Endothelial cell (in vitro differentiated cells): ENCODE measurements at regions not wholly inside any gene's neighbourhood (a gene's known extent, or its start where the extent isn't known, plus 50 kb on each side); places are given as distances from the start of the nearest gene placed in this dataset.

Source experiments
- DNase-seq: peaks from one replicate; pipeline ENCODE4 v3.0.0; 2021; ENCODE audit warnings: low spot score
- H3K27ac Mint-ChIP-seq: one replicate; pipeline ENCODE4 v1.8.0; 2021; ENCODE audit warnings: mixed read lengths, inconsistent platforms; ENCODE audit not compliant: unreplicated experiment
- H3K27me3 Mint-ChIP-seq: one replicate; pipeline ENCODE4 v1.8.0; 2021; ENCODE audit warnings: mild to moderate bottlenecking, moderate library complexity, mixed read lengths, inconsistent platforms; ENCODE audit not compliant: unreplicated experiment
- H3K36me3 Mint-ChIP-seq: one replicate; pipeline ENCODE4 v1.8.0; 2021; ENCODE audit warnings: mild to moderate bottlenecking, low read depth, mixed read lengths, inconsistent platforms; ENCODE audit not compliant: unreplicated experiment
- H3K4me1 Mint-ChIP-seq: one replicate; pipeline ENCODE4 v1.8.0; 2021; ENCODE audit warnings: mild to moderate bottlenecking, mixed read lengths, inconsistent platforms; ENCODE audit not compliant: unreplicated experiment
- H3K4me3 Mint-ChIP-seq: one replicate; pipeline ENCODE4 v1.8.0; 2021; ENCODE audit warnings: mild to moderate bottlenecking, mixed read lengths, inconsistent platforms; ENCODE audit not compliant: unreplicated experiment
- H3K9me3 Mint-ChIP-seq: one replicate; pipeline ENCODE4 v1.8.0; 2021; ENCODE audit warnings: mixed read lengths, inconsistent platforms; ENCODE audit not compliant: unreplicated experiment
- TF ChIP-seq, protein P1 (sequence below): fragments of 200-600 bp; sonication (generic); IDR thresholded peaks from one replicate; pipeline ENCODE4 v1.5.0; 2021; ENCODE audit warnings: antibody characterized with exemption; ENCODE audit not compliant: unreplicated experiment

DNA sequence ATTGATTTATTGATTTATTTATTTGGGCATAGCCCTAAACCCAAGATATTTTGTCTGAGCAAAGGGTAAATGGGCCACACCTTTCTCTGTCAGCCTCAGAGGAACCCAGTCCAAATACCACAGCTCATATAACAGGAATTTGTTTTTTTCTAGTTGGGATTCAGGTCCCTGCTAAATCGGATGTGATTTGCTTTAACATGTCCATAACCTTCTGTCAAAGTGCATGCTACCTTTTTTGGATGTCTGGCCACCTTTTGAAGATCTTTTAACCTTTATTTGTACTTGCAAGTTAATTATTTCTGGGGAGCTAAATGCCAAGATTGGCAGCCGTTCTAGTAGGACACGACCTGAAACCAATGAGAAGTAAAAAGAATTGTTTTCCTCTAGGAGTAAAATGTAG is 303.2 kb upstream of the UBE2E3 start:
- Mint-ChIP-seq H3K4me1 (peaks cover 6% of the 10 kb centered on the region), H3K9me3 (no peaks in the 10 kb centered on the region), H3K4me3 (no peak overlapping the region), H3K27me3 (no peaks in the 10 kb centered on the region), H3K36me3 (no peaks in the 10 kb centered on the region), H3K27ac (no peak overlapping the region)
- TF ChIP-seq, protein P1, sequence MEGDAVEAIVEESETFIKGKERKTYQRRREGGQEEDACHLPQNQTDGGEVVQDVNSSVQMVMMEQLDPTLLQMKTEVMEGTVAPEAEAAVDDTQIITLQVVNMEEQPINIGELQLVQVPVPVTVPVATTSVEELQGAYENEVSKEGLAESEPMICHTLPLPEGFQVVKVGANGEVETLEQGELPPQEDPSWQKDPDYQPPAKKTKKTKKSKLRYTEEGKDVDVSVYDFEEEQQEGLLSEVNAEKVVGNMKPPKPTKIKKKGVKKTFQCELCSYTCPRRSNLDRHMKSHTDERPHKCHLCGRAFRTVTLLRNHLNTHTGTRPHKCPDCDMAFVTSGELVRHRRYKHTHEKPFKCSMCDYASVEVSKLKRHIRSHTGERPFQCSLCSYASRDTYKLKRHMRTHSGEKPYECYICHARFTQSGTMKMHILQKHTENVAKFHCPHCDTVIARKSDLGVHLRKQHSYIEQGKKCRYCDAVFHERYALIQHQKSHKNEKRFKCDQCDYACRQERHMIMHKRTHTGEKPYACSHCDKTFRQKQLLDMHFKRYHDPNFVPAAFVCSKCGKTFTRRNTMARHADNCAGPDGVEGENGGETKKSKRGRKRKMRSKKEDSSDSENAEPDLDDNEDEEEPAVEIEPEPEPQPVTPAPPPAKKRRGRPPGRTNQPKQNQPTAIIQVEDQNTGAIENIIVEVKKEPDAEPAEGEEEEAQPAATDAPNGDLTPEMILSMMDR, result no peak
- DNase-seq, result no peak

DNA sequence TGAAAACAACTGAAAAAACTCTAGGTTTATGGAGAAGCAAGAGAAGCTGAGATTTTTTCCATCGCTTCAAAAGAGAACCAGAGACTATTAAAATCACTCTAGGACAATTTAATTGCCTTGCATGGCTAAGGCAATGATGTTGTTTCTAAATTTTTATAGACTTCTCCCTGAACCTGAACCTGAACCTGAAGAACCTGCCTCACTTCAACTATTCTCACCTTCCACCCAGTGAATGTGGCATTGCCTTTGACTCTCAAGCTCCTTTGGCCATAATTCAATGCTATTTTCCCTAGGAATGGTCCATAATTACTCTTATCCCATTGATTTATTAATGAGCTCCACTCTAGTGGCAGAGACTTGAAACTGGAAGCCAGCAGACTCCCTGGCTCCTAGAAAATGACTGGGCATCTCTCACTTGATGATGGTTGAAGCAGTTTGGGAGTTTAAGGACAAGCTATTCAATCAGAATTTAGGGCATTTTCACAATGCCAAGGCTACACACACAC is 303.8 kb upstream of the UBE2E3 start:
- Mint-ChIP-seq H3K27me3 (no peaks in the 10 kb centered on the region), H3K36me3 (no peaks in the 10 kb centered on the region), H3K4me1 (peaks cover 6% of the 10 kb centered on the region), H3K4me3 (no peak overlapping the region), H3K27ac (no peak overlapping the region), H3K9me3 (no peaks in the 10 kb centered on the region)
- TF ChIP-seq, protein P1, result no peak
- DNase-seq, result no peak

DNA sequence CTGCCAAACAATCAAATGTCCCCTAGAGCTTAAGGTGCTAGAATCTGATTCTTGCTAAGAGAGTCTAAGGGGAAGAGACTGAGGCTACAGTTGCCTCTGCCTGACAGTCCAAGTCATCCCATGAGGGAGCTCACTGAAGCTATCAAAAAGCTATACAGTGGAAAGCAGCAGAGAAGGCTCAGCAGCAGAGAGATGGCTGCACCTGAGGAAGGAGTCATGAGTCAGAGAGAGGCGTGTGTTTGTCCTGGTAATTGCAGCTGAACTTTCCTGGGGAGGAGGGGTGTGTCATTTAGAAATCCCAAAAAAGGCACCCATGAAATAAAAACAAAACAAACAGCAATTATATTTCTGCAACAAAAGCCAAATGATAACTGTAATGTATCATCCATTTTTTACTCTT is 305.2 kb upstream of the UBE2E3 start:
- Mint-ChIP-seq H3K4me1 (peaks cover 6% of the 10 kb centered on the region), H3K4me3 (no peak overlapping the region), H3K27ac (no peak overlapping the region), H3K9me3 (no peaks in the 10 kb centered on the region), H3K27me3 (no peaks in the 10 kb centered on the region), H3K36me3 (no peaks in the 10 kb centered on the region)
- TF ChIP-seq, protein P1, result no peak
- DNase-seq, result no peak

DNA sequence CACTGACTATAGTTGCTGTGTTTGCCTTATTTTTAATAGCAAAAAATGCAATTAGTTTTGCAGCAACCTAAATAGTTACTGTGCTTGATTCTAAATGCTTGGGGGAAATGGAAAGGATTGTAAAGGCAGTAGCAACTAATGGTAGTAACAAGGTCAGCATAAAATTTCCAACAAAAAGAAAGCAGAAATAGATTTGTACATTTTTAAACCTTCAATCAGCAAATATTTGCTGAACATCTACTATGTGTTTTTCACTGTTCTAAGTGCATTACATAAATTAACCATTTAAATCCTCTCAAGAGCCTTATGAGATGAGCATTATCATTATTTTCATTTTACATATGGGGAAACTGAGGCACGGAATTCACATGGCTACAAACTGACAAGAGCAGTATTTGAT is 308.0 kb upstream of the UBE2E3 start:
- Mint-ChIP-seq H3K27me3 (peaks cover 1% of the 10 kb centered on the region), H3K9me3 (no peaks in the 10 kb centered on the region), H3K27ac (no peak overlapping the region), H3K4me1 (no peaks in the 10 kb centered on the region), H3K36me3 (no peaks in the 10 kb centered on the region), H3K4me3 (no peak overlapping the region)
- TF ChIP-seq, protein P1, result no peak
- no peak for DNase-seq

DNA sequence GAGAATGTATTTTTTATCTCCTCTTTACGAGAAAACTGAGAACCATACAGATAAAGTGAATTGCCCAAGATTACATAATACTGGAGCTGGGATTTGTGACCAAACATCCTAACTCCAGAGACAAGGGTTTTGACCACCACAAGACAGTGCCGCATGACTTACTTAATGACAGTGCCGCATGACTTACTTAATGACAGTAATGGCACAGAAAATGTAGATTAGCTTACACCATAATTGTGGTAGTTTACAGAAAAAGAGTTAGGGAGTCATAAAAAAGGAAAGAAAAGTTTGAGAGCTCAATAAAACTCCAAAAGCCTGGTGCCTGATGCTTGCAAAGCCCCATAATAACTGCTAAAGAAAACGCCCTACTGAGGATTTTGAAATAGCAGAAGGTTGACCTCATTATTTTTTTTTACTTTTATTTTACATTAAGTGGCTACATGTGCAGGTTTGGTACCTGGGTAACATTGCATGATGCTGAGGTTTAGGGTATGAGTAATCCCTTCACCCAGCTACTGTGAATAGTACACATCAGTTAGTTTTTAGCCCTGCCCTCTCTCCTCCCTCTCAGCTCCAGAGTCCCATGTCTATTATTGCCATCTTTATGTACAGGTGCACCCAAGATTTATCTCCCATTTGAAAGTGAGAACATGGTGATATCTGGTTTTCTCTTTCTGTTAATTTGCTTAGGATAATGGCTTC is 310.0 kb upstream of the UBE2E3 start:
- no peak for DNase-seq
- TF ChIP-seq, protein P1, result no peak
- Mint-ChIP-seq H3K9me3 (no peaks in the 10 kb centered on the region), H3K4me3 (no peak overlapping the region), H3K27me3 (peaks cover 1% of the 10 kb centered on the region), H3K4me1 (no peaks in the 10 kb centered on the region), H3K36me3 (no peaks in the 10 kb centered on the region), H3K27ac (no peak overlapping the region)
